PFSK-1 (cell line): ENCODE measurements at regions not wholly inside any gene's neighbourhood (a gene's known extent, or its start where the extent isn't known, plus 50 kb on each side); places are given as distances from the start of the nearest gene placed in this dataset.

Source experiments
- POLR2AphosphoS5 ChIP-seq: IDR thresholded peaks from 2 replicates; pipeline ENCODE4 v1.6.1; 2012; ENCODE audit warnings: low read depth, mild to moderate bottlenecking, control low read depth, low read length, moderate library complexity
- REST ChIP-seq, 2 experiments: IDR thresholded peaks; 2 replicates each; pipeline versions ENCODE4 v1.6.1 to v1.8.0; 2011 to 2012; ENCODE audit warnings: low read depth in 2 of 2, low read length in 2 of 2, control low read depth in 1 of 2, inconsistent platforms in 1 of 2, mild to moderate bottlenecking in 1 of 2, moderate library complexity in 1 of 2; ENCODE audit not compliant: insufficient read depth in 1 of 2
- SIN3A ChIP-seq: IDR thresholded peaks from 2 replicates; pipeline ENCODE4 v1.6.1; 2012; ENCODE audit warnings: mild to moderate bottlenecking, low read length, moderate library complexity, borderline replicate concordance; ENCODE audit not compliant: insufficient read depth
- TAF1 ChIP-seq: IDR thresholded peaks from 2 replicates; pipeline ENCODE4 v1.6.1; 2012; ENCODE audit warnings: low read length, control low read depth, borderline replicate concordance; ENCODE audit not compliant: insufficient read depth

- TF ChIP-seq POLR2AphosphoS5 (no peak), TAF1 (no peak), REST (IDR thresholded peaks at IDR 0.05; ENCODE audit: insufficient read depth in 1 of 2, low read depth in 2 of 2, low read length in 2 of 2) (no peak), SIN3A (no peak)
Measured at GRCh38 chr3:102124282-102124681, 275.0 kb downstream of the NFKBIZ start.
